CD14-positive monocyte (primary cell): ENCODE measurements at regions not wholly inside any gene's neighbourhood (a gene's known extent, or its start where the extent isn't known, plus 50 kb on each side); places are given as distances from the start of the nearest gene placed in this dataset.

ENCODE experiments used
- DNase-seq, 3 donors: peaks; one replicate each; pipeline ENCODE4 v3.0.0-alpha.2; 2011 to 2022
- H2AFZ ChIP-seq: 2 replicates; pipeline ENCODE4 v1.6.0; 2012; ENCODE audit warnings: mild to moderate bottlenecking, low read depth, low read length, inconsistent platforms; ENCODE audit not compliant: insufficient read depth, poor library complexity, severe bottlenecking
- H3K27ac ChIP-seq, 2 donors: 1 replicate in 1 of 2; 2 replicates in 1 of 2; pipeline ENCODE4 v1.5.1; 2012 to 2013; ENCODE audit warnings: low read length in 2 of 2, control low read depth in 1 of 2, inconsistent platforms in 1 of 2, low read depth in 1 of 2, mild to moderate bottlenecking in 1 of 2
- H3K27me3 ChIP-seq, 2 donors: one replicate each; pipeline versions ENCODE4 v1.6.0 to v1.6.1; 2011 to 2013; ENCODE audit warnings: low read length in 2 of 2; ENCODE audit not compliant: control insufficient read depth in 2 of 2, insufficient read depth in 2 of 2
- H3K36me3 ChIP-seq, 2 donors: replicated peaks in 1 of 2; 1 replicate in 1 of 2; 2 replicates in 1 of 2; pipeline versions ENCODE4 v1.5.1 to v1.6.1; 2012 to 2013; ENCODE audit warnings: low read length in 2 of 2, control low read depth in 1 of 2, inconsistent platforms in 1 of 2, mild to moderate bottlenecking in 1 of 2; ENCODE audit not compliant: insufficient read depth in 2 of 2, control insufficient read depth in 1 of 2
- H3K4me1 ChIP-seq, 2 donors: 1 replicate in 1 of 2; 2 replicates in 1 of 2; pipeline versions ENCODE4 v1.5.1 to v1.6.1; 2012 to 2013; ENCODE audit warnings: low read length in 2 of 2, control low read depth in 1 of 2, inconsistent platforms in 1 of 2, mild to moderate bottlenecking in 1 of 2, moderate library complexity in 1 of 2; ENCODE audit not compliant: insufficient read depth in 2 of 2, control insufficient read depth in 1 of 2
- H3K4me2 ChIP-seq: replicated peaks from 2 replicates; pipeline ENCODE3; 2012; ENCODE audit warnings: low read length, moderate library complexity, mild to moderate bottlenecking; ENCODE audit not compliant: poor library complexity, severe bottlenecking; ENCODE audit errors: extremely low read depth
- H3K4me3 ChIP-seq, 3 experiments: fragments of 200-600 bp in 1 of 3; sonication (generic) in 1 of 3; replicated peaks in 1 of 3; 1 replicate in 2 of 3; 2 replicates in 1 of 3; pipeline ENCODE4 v1.5.1; 2011 to 2013; ENCODE audit warnings: low read length in 3 of 3, mild to moderate bottlenecking in 3 of 3, control low read depth in 2 of 3, low read depth in 2 of 3, inconsistent platforms in 1 of 3, moderate library complexity in 1 of 3
- H3K79me2 ChIP-seq: 2 replicates; pipeline ENCODE4 v1.6.0; 2012; ENCODE audit warnings: mild to moderate bottlenecking, control low read depth, inconsistent platforms, low read length, moderate library complexity; ENCODE audit not compliant: insufficient read depth
- H3K9ac ChIP-seq: 2 replicates; pipeline ENCODE4 v1.6.0; 2017; ENCODE audit warnings: low read length, mild to moderate bottlenecking; ENCODE audit not compliant: insufficient read depth, poor library complexity, severe bottlenecking
- H3K9me3 ChIP-seq, 2 donors: replicated peaks in 1 of 2; 1 replicate in 1 of 2; 2 replicates in 1 of 2; pipeline versions ENCODE4 v1.5.1 to v1.6.1; 2012 to 2013; ENCODE audit warnings: low read length in 2 of 2, control low read depth in 1 of 2; ENCODE audit not compliant: control insufficient read depth in 1 of 2, insufficient read depth in 1 of 2
- H4K20me1 ChIP-seq: 2 replicates; pipeline ENCODE4 v1.6.0; 2012; ENCODE audit warnings: mild to moderate bottlenecking, low read length, control low read depth, moderate library complexity; ENCODE audit not compliant: insufficient read depth
- H3K27ac Mint-ChIP-seq, 7 donors: one replicate each; pipeline ENCODE4 v1.8.0; 2020; ENCODE audit warnings: mild to moderate bottlenecking in 7 of 7, mixed read lengths in 7 of 7, moderate library complexity in 6 of 7, inconsistent platforms in 2 of 7
- H3K27me3 Mint-ChIP-seq, 3 donors: one replicate each; pipeline ENCODE4 v1.8.0; 2021 to 2022; ENCODE audit warnings: low read depth in 3 of 3, mild to moderate bottlenecking in 3 of 3, mixed read lengths in 3 of 3, moderate library complexity in 3 of 3, inconsistent platforms in 1 of 3
- H3K36me3 Mint-ChIP-seq, 2 donors: one replicate each; pipeline ENCODE4 v1.8.0; 2020; ENCODE audit warnings: mixed read lengths in 2 of 2, inconsistent platforms in 1 of 2, mild to moderate bottlenecking in 1 of 2
- H3K4me1 Mint-ChIP-seq: one replicate; pipeline ENCODE4 v1.8.0; 2020; ENCODE audit warnings: mild to moderate bottlenecking, mixed read lengths
- H3K4me3 Mint-ChIP-seq, 2 donors: one replicate each; pipeline ENCODE4 v1.8.0; 2020; ENCODE audit warnings: mild to moderate bottlenecking in 2 of 2, mixed read lengths in 2 of 2, moderate library complexity in 1 of 2
- H3K9me3 Mint-ChIP-seq, 7 donors: one replicate each; pipeline ENCODE4 v1.8.0; 2020 to 2022; ENCODE audit warnings: mixed read lengths in 7 of 7, mild to moderate bottlenecking in 6 of 7, moderate library complexity in 6 of 7, inconsistent platforms in 2 of 7
- CTCF ChIP-seq: fragments of 200-600 bp; IDR thresholded peaks from one replicate; pipeline ENCODE4 v1.8.0; 2022; ENCODE audit warnings: antibody characterized with exemption, mild to moderate bottlenecking
- WGBS: methylation state at CpG from one replicate; pipeline ENCODE4 v1.1.5; 2013; ENCODE audit warnings: missing lambda C conversion rate; ENCODE audit not compliant: insufficient coverage; 5-methylcytosine and 5-hydroxymethylcytosine counted together
- intact Hi-C, 2 donors: fragments of 100-400 bp; cut with micrococcal nuclease; formaldehyde crosslinking; loops; one replicate each; pipeline versions ENCODE4 v1.15.0 to v1.15.1; 2023

GRCh38 chr10:89975771-89976170, 274.4 kb downstream of the KIF20B start:
- no peak overlapping the region for H3K9ac ChIP-seq
- H3K27ac Mint-ChIP-seq = no peak overlapping the region
- peaks cover 0 to 8% (median 3%) of the 10 kb centered on the region in 7 donors for H3K9me3 Mint-ChIP-seq
- TF ChIP-seq CTCF = no peak
- H3K9me3 ChIP-seq = peaks cover 0 to 3% of the 10 kb centered on the region in 2 donors
- no peaks in the 10 kb centered on the region for H3K36me3 Mint-ChIP-seq
- H3K4me1 ChIP-seq = no peaks in the 10 kb centered on the region
- no peak for DNase-seq
- H3K4me2 ChIP-seq = no peak overlapping the region
- no peak overlapping the region for H2AFZ ChIP-seq
- no peaks in the 10 kb centered on the region for H3K79me2 ChIP-seq
- peaks cover 2% of the 10 kb centered on the region for H3K4me1 Mint-ChIP-seq
- H3K4me3 Mint-ChIP-seq = no peak overlapping the region
- intact Hi-C loops = no loop called here
- H3K27me3 Mint-ChIP-seq = peaks cover 0 to 4% (median 0%) of the 10 kb centered on the region in 3 donors
- WGBS = 100% methylated on average over 1 of the region's 2 CpGs
- no peak overlapping the region for H3K27ac ChIP-seq
- no peaks in the 10 kb centered on the region for H3K36me3 ChIP-seq
- H3K27me3 ChIP-seq = no peaks in the 10 kb centered on the region
- no peak overlapping the region for H3K4me3 ChIP-seq
- H4K20me1 ChIP-seq = no peaks in the 10 kb centered on the region

GRCh38 chr10:89978081-89978480, 276.7 kb downstream of the KIF20B start:
- DNase-seq = no peak
- Histone ChIP-seq H3K4me3 (no peak overlapping the region), H3K36me3 (no peaks in the 10 kb centered on the region), H3K27me3 (no peaks in the 10 kb centered on the region), H3K27ac (no peak overlapping the region), H4K20me1 (no peaks in the 10 kb centered on the region), H2AFZ (no peak overlapping the region), H3K79me2 (no peaks in the 10 kb centered on the region), H3K4me2 (no peak overlapping the region), H3K9ac (no peak overlapping the region), H3K4me1 (no peaks in the 10 kb centered on the region), H3K9me3 (peaks cover 0 to 3% of the 10 kb centered on the region in 2 donors)
- TF ChIP-seq CTCF = no peak
- H3K27ac Mint-ChIP-seq = no peak overlapping the region
- peaks cover 0 to 8% (median 4%) of the 10 kb centered on the region in 7 donors for H3K9me3 Mint-ChIP-seq
- intact Hi-C loops = no loop called here
- no peak overlapping the region for H3K4me3 Mint-ChIP-seq
- peaks cover 0 to under 1% (median 0%) of the 10 kb centered on the region in 3 donors for H3K27me3 Mint-ChIP-seq
- no peaks in the 10 kb centered on the region for H3K36me3 Mint-ChIP-seq
- H3K4me1 Mint-ChIP-seq = no peaks in the 10 kb centered on the region
- WGBS = no CpG with 5 or more reads among the region's 1 CpG
